Stimulated activated CD4-positive, alpha-beta T cell treated with anti-CD3 and anti-CD28 coated beads, Interleukin-1b, Interleukin-23, amount 100 ng/mL, for 24 hours (primary cell): ENCODE measurements at regions not wholly inside any gene's neighbourhood (a gene's known extent, or its start where the extent isn't known, plus 50 kb on each side); places are given as distances from the start of the nearest gene placed in this dataset.
"Not testable (repeated sequence)": the region's sequence is repeated elsewhere in the genome, so short reads cannot be mapped to it uniquely, and the experiment has no call there.

Experiments used
- DNase-seq, 4 experiments: peaks; one replicate each; pipeline ENCODE4 v3.0.0-alpha.2; 2020; ENCODE audit warnings: low read depth in 4 of 4, low spot score in 1 of 4

- DNase-seq: no peak
Observed at GRCh38 chr4:148961526-148961925, 519.3 kb upstream of the NR3C2 start.

- no peak for DNase-seq
Observed at GRCh38 chr4:148958317-148958716, 516.1 kb upstream of the NR3C2 start.

- DNase-seq: no peak
Observed at GRCh38 chr4:148955564-148956297, 513.5 kb upstream of the NR3C2 start.

GRCh38 chr4:148954011-148954749 is 512.0 kb upstream of the NR3C2 start:
- DNase-seq: no peak

- no peak for DNase-seq
Observed at GRCh38 chr4:148951346-148951745, 509.1 kb upstream of the NR3C2 start.

- DNase-seq: no peak
Observed at GRCh38 chr4:148946271-148946670, 504.1 kb upstream of the NR3C2 start.

- DNase-seq: no peak
Observed at GRCh38 chr4:148944839-148945219, 502.6 kb upstream of the NR3C2 start.

- DNase-seq: no peak
Observed at GRCh38 chr4:148944136-148944838, 502.1 kb upstream of the NR3C2 start.

- no peak for DNase-seq
Observed at GRCh38 chr4:148934926-148935578, 492.8 kb upstream of the NR3C2 start.

GRCh38 chr4:148926276-148927260 is 484.4 kb upstream of the NR3C2 start:
- DNase-seq: no peak

- DNase-seq: no peak
Observed at GRCh38 chr4:148923881-148924280, 481.7 kb upstream of the NR3C2 start.

GRCh38 chr4:148922497-148922896 is 480.3 kb upstream of the NR3C2 start:
- no peak for DNase-seq

GRCh38 chr4:148914734-148915133 is 472.5 kb upstream of the NR3C2 start:
- no peak for DNase-seq

GRCh38 chr4:148914301-148914700 is 472.1 kb upstream of the NR3C2 start:
- no peak for DNase-seq

GRCh38 chr4:148903388-148903787 is 461.2 kb upstream of the NR3C2 start:
- DNase-seq: no peak

- no peak for DNase-seq
Observed at GRCh38 chr4:148901075-148901705, 459.0 kb upstream of the NR3C2 start.

GRCh38 chr4:148898139-148898538 is 455.9 kb upstream of the NR3C2 start:
- not testable (repeated sequence) for DNase-seq

GRCh38 chr4:148893095-148893494 is 450.9 kb upstream of the NR3C2 start:
- no peak for DNase-seq

GRCh38 chr4:148883891-148884290 is 441.7 kb upstream of the NR3C2 start:
- no peak for DNase-seq

- no peak for DNase-seq
Observed at GRCh38 chr4:148883435-148883834, 441.2 kb upstream of the NR3C2 start.
